H1 (cell line): ENCODE measurements at regions not wholly inside any gene's neighbourhood (a gene's known extent, or its start where the extent isn't known, plus 50 kb on each side); places are given as distances from the start of the nearest gene placed in this dataset.

Source experiments
- ATF2 ChIP-seq: IDR thresholded peaks from 2 replicates; pipeline ENCODE4 v1.6.1; 2012; ENCODE audit warnings: low read length, inconsistent platforms
- BRCA1 ChIP-seq: IDR thresholded peaks from 2 replicates; pipeline ENCODE4 v1.6.1; 2012; ENCODE audit warnings: low read depth, low read length, improper control_type of control experiment
- CTCF ChIP-seq, 3 experiments: IDR thresholded peaks; 1 replicate in 2 of 3; 2 replicates in 1 of 3; pipeline versions ENCODE4 v1.5.1 to v1.6.1; 2011; ENCODE audit warnings: low read length in 3 of 3, mild to moderate bottlenecking in 3 of 3, inconsistent platforms in 2 of 3, low read depth in 1 of 3, moderate library complexity in 1 of 3; ENCODE audit not compliant: insufficient read depth in 1 of 3; ENCODE audit errors: control extremely low read depth in 1 of 3
- E2F6 ChIP-seq: IDR thresholded peaks from 2 replicates; pipeline ENCODE4 v1.6.1; 2012; ENCODE audit warnings: inconsistent platforms
- EP300 ChIP-seq, 2 experiments: IDR thresholded peaks; 1 replicate in 1 of 2; 2 replicates in 1 of 2; pipeline ENCODE4 v1.6.1; 2011 to 2012; ENCODE audit warnings: low read depth in 2 of 2, low read length in 2 of 2, mild to moderate bottlenecking in 2 of 2, borderline replicate concordance in 1 of 2, inconsistent platforms in 1 of 2, moderate library complexity in 1 of 2
- HDAC2 ChIP-seq, 2 experiments: fragments of 300-600 bp in 1 of 2; sonication (generic) in 1 of 2; IDR thresholded peaks; 2 replicates each; pipeline ENCODE4 v1.6.1; 2011 to 2012; ENCODE audit warnings: low read depth in 2 of 2, low read length in 2 of 2, mild to moderate bottlenecking in 2 of 2, moderate library complexity in 2 of 2, borderline replicate concordance in 1 of 2, inconsistent platforms in 1 of 2
- JUND ChIP-seq: IDR thresholded peaks from 2 replicates; pipeline ENCODE4 v1.6.1; 2011; ENCODE audit warnings: mild to moderate bottlenecking, improper control_type of control experiment, low read length
- NANOG ChIP-seq: IDR thresholded peaks from 2 replicates; pipeline ENCODE4 v1.6.1; 2011; ENCODE audit warnings: low read length, low read depth, mild to moderate bottlenecking, inconsistent platforms; ENCODE audit not compliant: insufficient read depth, poor library complexity, severe bottlenecking
- NRF1 ChIP-seq: IDR thresholded peaks from 2 replicates; pipeline ENCODE4 v1.6.1; 2011; ENCODE audit warnings: mild to moderate bottlenecking, low read depth, low read length, improper control_type of control experiment
- POLR2A ChIP-seq, 2 experiments: IDR thresholded peaks; 1 replicate in 1 of 2; 2 replicates in 1 of 2; pipeline ENCODE4 v1.6.1; 2011; ENCODE audit warnings: low read depth in 2 of 2, low read length in 2 of 2, mild to moderate bottlenecking in 2 of 2; ENCODE audit errors: control extremely low read depth in 1 of 2
- POU5F1 ChIP-seq: IDR thresholded peaks from 2 replicates; pipeline ENCODE4 v1.6.1; 2011; ENCODE audit warnings: low read depth, mild to moderate bottlenecking, low read length, moderate library complexity
- RNF2 ChIP-seq: fragments of 200-900, 300-1000 bp; sonication (generic); IDR thresholded peaks from 2 replicates; pipeline ENCODE4 v1.7.1; 2016; ENCODE audit warnings: borderline replicate concordance, low read depth, mild to moderate bottlenecking, antibody characterized with exemption, low read length; ENCODE audit not compliant: poor library complexity, severe bottlenecking; ENCODE audit errors: missing control alignments
- RXRA ChIP-seq: IDR thresholded peaks from 2 replicates; pipeline ENCODE4 v1.6.1; 2011; ENCODE audit warnings: low read depth, mild to moderate bottlenecking, low read length, moderate library complexity; ENCODE audit not compliant: insufficient read depth
- SP1 ChIP-seq: IDR thresholded peaks from 2 replicates; pipeline ENCODE4 v1.6.1; 2011; ENCODE audit warnings: low read depth, low read length
- TAF7 ChIP-seq: optimal IDR thresholded peaks from 2 replicates; pipeline ENCODE3; 2011; ENCODE audit warnings: low read depth, mild to moderate bottlenecking, inconsistent platforms, low read length, moderate library complexity, borderline replicate concordance
- TBP ChIP-seq: IDR thresholded peaks from 2 replicates; pipeline ENCODE4 v1.6.1; 2011; ENCODE audit warnings: low read depth, low read length, improper control_type of control experiment
- YY1 ChIP-seq: IDR thresholded peaks from 2 replicates; pipeline ENCODE4 v1.6.1; 2011; ENCODE audit warnings: low read depth, mild to moderate bottlenecking, low read length
- ZNF274 ChIP-seq: IDR thresholded peaks from 2 replicates; pipeline ENCODE4 v1.7.0; 2012; ENCODE audit warnings: low read length, borderline replicate concordance; ENCODE audit errors: extremely low read depth

GRCh38 chr13:50080911-50081678 is 65.9 kb downstream of the KCNRG start (continued):
- no peak for TF ChIP-seq SP1
- no peak for TF ChIP-seq RXRA
- TF ChIP-seq TBP: no peak
- TF ChIP-seq E2F6: no peak; the same call in 1 of the 2 replicates
- TF ChIP-seq TAF7: no peak
- TF ChIP-seq NANOG: no peak
- TF ChIP-seq HDAC2 (IDR thresholded peaks at IDR 0.05; ENCODE audit: borderline replicate concordance in 1 of 2, low read depth in 2 of 2, low read length in 2 of 2): no peak; a peak in 1 of 4 replicates
- TF ChIP-seq POLR2A (IDR thresholded peaks at IDR 0.05; ENCODE audit: control extremely low read depth in 1 of 2, low read depth in 2 of 2, low read length in 2 of 2): peak in 1 of 2 experiments; percentile 19; a peak in 1 of 3 replicates
- TF ChIP-seq JUND: no peak
- no peak for TF ChIP-seq CTCF (IDR thresholded peaks at IDR 0.05; ENCODE audit: control extremely low read depth in 1 of 3, insufficient read depth in 1 of 3, low read depth in 1 of 3, low read length in 3 of 3)
- TF ChIP-seq POU5F1: no peak
- TF ChIP-seq ATF2: 0 out of 2 replicates have a peak, but pooled peaks have one; percentile 27
- TF ChIP-seq YY1: no peak; the same call in 1 of the 2 replicates
- TF ChIP-seq ZNF274: no peak
- TF ChIP-seq BRCA1: no peak
- TF ChIP-seq RNF2: no peak
- TF ChIP-seq NRF1: no peak
- no peak for TF ChIP-seq EP300 (IDR thresholded peaks at IDR 0.05; ENCODE audit: borderline replicate concordance in 1 of 2, low read depth in 2 of 2, low read length in 2 of 2)
